ENCODE measurements at regions not wholly inside any gene's neighbourhood (a gene's known extent, or its start where the extent isn't known, plus 50 kb on each side); places are given as distances from the start of the nearest gene placed in this dataset.

DNA sequence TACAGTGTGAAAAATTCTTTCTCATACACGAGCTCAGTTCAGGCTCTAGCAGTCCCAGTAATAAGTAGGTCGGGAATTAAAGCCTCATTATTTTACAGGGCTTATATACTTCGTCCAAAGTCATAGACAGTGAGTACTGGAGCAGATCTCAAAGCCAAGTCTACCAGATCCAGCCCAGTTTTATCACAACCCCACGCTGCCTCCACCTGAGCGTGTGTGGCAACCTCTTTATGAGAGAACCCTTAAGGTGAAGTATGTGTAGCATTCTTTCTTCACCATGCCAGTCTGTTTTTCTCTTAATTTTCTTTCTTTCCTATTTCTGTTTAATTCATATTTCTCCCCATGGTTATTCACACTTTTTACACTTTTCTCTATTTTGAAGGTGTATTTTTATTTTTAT is 574.6 kb upstream of the ARPP21 start:
- TF ChIP-seq, protein P1, sequence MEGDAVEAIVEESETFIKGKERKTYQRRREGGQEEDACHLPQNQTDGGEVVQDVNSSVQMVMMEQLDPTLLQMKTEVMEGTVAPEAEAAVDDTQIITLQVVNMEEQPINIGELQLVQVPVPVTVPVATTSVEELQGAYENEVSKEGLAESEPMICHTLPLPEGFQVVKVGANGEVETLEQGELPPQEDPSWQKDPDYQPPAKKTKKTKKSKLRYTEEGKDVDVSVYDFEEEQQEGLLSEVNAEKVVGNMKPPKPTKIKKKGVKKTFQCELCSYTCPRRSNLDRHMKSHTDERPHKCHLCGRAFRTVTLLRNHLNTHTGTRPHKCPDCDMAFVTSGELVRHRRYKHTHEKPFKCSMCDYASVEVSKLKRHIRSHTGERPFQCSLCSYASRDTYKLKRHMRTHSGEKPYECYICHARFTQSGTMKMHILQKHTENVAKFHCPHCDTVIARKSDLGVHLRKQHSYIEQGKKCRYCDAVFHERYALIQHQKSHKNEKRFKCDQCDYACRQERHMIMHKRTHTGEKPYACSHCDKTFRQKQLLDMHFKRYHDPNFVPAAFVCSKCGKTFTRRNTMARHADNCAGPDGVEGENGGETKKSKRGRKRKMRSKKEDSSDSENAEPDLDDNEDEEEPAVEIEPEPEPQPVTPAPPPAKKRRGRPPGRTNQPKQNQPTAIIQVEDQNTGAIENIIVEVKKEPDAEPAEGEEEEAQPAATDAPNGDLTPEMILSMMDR (conservative IDR thresholded peaks at IDR 0.05) = no peak
- TF ChIP-seq ZFX (IDR thresholded peaks at IDR 0.05) = no peak
